ENCODE measurements at regions not wholly inside any gene's neighbourhood (a gene's known extent, or its start where the extent isn't known, plus 50 kb on each side); places are given as distances from the start of the nearest gene placed in this dataset.
"Not testable (repeated sequence)": the region's sequence is repeated elsewhere in the genome, so short reads cannot be mapped to it uniquely, and the experiment has no call there.

DNA sequence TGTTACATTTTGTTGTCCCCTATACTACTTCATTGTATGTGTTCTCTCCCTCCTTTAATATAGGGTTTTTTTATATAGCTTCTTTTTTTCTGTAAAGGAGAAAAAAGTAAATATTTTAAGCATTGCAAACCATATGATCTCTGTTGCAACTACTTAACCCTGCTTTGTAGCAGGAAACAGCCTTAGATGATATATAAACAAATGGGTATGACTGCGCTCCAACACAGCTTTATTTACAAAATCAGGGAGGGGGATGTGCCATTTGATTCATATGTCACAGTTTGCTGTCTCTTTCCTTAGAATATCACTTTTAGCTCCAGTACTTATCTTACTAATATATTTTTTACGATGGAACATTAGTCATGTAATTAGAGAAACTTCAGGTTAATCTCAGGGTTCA lies 155.2 kb upstream of the GNAI1 start:
- TF ChIP-seq, protein P1, sequence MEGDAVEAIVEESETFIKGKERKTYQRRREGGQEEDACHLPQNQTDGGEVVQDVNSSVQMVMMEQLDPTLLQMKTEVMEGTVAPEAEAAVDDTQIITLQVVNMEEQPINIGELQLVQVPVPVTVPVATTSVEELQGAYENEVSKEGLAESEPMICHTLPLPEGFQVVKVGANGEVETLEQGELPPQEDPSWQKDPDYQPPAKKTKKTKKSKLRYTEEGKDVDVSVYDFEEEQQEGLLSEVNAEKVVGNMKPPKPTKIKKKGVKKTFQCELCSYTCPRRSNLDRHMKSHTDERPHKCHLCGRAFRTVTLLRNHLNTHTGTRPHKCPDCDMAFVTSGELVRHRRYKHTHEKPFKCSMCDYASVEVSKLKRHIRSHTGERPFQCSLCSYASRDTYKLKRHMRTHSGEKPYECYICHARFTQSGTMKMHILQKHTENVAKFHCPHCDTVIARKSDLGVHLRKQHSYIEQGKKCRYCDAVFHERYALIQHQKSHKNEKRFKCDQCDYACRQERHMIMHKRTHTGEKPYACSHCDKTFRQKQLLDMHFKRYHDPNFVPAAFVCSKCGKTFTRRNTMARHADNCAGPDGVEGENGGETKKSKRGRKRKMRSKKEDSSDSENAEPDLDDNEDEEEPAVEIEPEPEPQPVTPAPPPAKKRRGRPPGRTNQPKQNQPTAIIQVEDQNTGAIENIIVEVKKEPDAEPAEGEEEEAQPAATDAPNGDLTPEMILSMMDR (IDR thresholded peaks at IDR 0.05): no peak
- no peak for DNase-seq (ENCODE audit: low spot score)
- Histone ChIP-seq H3K4me1 (no peaks in the 10 kb centered on the region), H3K4me3 (no peak overlapping the region), H3K9me3 (no peaks in the 10 kb centered on the region), H3K27me3 (no peaks in the 10 kb centered on the region), H3K36me3 (no peaks in the 10 kb centered on the region), H3K27ac (no peak overlapping the region)

DNA sequence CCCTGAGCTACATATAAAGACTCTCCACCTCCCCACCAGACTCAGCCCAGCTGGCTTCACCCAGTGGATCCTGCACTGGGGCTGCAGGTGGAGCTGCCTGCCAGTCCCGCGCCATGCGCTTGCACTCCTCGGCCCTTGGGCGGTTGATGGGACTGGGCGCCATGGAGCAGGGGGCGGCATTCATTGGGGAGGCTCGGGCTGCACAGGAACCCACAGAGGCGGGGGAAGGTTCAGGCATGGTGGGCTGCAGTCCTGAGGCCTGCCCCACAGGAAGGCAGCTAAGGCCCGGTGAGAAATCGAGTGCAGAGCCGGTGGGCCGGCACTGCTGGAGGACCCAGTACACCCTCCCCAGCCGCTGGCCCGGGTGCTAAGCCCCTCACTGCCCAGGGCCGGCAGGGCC lies 157.2 kb upstream of the GNAI1 start:
- DNase-seq (ENCODE audit: low spot score): no peak
- TF ChIP-seq, protein P1 (IDR thresholded peaks at IDR 0.05): no peak
- Histone ChIP-seq H3K36me3 (no peaks in the 10 kb centered on the region), H3K27me3 (no peaks in the 10 kb centered on the region), H3K27ac (no peak overlapping the region), H3K4me3 (no peak overlapping the region), H3K9me3 (no peaks in the 10 kb centered on the region), H3K4me1 (no peaks in the 10 kb centered on the region)

DNA sequence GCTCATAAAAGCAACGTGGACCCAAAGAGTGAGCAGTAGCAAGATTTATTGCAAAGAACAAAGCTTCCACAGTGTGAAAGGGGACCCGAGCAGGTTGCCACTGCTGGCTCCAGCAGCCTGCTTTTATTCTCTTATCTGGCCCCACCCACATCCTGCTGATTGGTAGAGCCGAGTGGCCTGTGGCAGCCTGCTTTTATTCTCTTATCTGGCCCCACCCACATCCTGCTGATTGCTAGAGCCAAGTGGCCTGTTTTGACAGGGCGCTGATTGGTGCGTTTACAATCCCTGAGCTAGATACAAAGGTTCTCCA lies 158.0 kb upstream of the GNAI1 start:
- not testable (repeated sequence) for DNase-seq (ENCODE audit: low spot score); H3K4me3 ChIP-seq; H3K27me3 ChIP-seq; H3K36me3 ChIP-seq; H3K4me1 ChIP-seq; H3K27ac ChIP-seq; H3K9me3 ChIP-seq

DNA sequence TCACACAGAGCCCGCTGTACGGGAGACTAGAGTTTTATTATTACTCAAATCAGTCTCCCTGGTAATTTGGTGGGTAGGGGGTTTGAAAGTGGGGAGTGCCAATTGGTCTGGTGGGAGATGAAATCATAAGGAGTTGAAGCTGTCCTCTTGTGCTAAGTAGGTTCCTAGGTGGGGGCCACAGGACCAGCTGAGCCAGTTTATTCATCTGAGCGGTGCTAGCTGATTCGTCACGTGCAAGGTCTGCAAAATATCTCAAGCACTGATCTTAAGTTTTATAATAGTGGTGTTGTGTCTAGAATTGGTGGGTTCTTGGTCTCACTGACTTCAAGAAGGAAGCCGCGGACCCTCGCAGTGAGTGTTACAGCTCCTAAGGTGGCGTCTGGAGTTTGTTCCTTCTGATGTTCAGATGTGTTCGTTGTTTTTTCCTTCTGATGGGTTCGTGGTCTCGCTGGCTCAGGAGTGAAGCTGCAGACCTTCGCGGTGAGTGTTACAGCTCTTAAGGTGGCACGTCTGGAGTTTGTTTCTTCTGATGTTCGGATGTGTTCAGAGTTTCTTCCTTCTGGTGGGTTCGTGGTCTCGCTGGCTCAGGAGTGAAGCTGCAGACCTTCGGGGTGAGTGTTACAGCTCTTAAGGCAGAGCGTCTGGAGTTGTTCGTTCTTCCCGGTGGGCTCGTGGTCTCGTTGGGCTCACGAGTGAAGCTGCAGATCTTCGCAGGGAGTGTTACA lies 158.5 kb upstream of the GNAI1 start:
- not testable (repeated sequence) for H3K27ac ChIP-seq; H3K4me1 ChIP-seq; H3K4me3 ChIP-seq; DNase-seq (ENCODE audit: low spot score); H3K27me3 ChIP-seq; H3K36me3 ChIP-seq; H3K9me3 ChIP-seq

DNA sequence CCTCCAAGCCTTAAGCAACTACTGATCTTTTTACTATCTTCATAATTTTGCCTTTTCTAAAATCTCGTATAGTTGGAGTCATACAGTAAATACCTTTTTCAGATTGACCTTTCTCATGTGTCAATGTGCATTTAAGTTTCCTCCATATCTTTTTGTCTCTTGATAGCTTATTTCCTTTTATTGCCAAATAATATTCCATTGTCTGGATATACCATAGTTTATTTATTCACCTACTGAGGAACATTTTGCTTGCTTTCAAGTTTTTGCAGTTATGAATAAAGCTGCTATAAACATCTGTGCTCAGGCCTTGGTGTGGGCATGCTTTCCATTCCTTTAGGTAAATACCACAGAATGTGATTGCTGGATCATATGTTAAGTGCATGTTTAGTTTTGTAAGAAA lies 161.2 kb upstream of the GNAI1 start:
- DNase-seq (ENCODE audit: low spot score): no peak
- TF ChIP-seq, protein P1 (IDR thresholded peaks at IDR 0.05): no peak
- H3K4me1 ChIP-seq: no peaks in the 10 kb centered on the region
- no peaks in the 10 kb centered on the region for H3K27me3 ChIP-seq
- no peaks in the 10 kb centered on the region for H3K36me3 ChIP-seq
- no peak overlapping the region for H3K4me3 ChIP-seq
- H3K9me3 ChIP-seq: no peaks in the 10 kb centered on the region
- H3K27ac ChIP-seq: no peak overlapping the region

DNA sequence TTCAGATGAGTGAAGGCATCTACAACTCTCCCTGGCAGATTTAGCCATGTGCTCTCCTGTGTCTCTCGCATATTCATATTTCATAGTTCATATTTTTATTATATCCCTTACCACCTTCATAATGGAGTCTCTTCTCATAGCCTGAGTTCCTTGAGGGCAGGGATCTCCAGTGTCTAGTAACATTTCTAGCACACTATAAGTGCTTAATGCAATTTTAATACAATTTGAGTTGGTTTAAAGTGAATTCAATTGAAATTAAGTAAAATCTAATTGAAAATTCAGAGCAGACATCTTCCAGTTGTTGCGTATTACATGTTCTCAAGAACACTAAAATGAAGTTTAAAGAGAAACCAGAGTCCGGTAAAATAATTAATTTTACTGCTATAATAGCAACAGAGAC lies 163.6 kb upstream of the GNAI1 start:
- H3K4me3 ChIP-seq: no peak overlapping the region
- TF ChIP-seq, protein P1 (IDR thresholded peaks at IDR 0.05): no peak

DNA sequence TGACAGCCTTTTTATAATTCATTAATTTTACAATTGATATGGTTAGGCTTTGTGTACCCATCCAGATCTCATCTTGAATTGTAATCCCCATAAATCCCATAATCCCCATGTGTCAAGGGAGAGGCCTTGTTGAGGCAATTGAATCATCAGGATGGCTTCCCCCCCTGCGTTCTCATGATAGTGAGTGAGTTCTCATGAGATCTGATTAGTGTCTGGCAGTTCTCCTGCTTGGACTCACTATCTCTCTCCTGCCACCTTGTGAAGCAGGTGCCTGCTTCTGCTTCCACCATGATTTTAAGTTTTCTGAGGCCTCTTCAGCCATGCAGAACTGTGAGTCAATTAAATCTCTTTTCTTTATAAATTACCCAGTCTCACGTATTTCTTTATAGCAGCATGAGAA lies 165.7 kb upstream of the GNAI1 start:
- Histone ChIP-seq H3K9me3 (no peaks in the 10 kb centered on the region), H3K27ac (no peak overlapping the region)
- TF ChIP-seq, protein P1 (IDR thresholded peaks at IDR 0.05): no peak

More for the DNA sequence above, 163.6 kb upstream of the GNAI1 start:
- no peaks in the 10 kb centered on the region for H3K9me3 ChIP-seq
- no peaks in the 10 kb centered on the region for H3K4me1 ChIP-seq
- no peaks in the 10 kb centered on the region for H3K27me3 ChIP-seq
- H3K36me3 ChIP-seq: no peaks in the 10 kb centered on the region
- H3K27ac ChIP-seq: no peak overlapping the region
- no peak for DNase-seq (ENCODE audit: low spot score)

More for the DNA sequence above, 165.7 kb upstream of the GNAI1 start:
- DNase-seq (ENCODE audit: low spot score): no peak
- Histone ChIP-seq H3K36me3 (no peaks in the 10 kb centered on the region), H3K4me3 (no peak overlapping the region), H3K27me3 (no peaks in the 10 kb centered on the region), H3K4me1 (no peaks in the 10 kb centered on the region)
